Stimulated activated CD8-positive, alpha-beta memory T cell treated with anti-CD3 and anti-CD28 coated beads, Interleukin-7, amount 100 ng/mL, for 1 hour (primary cell): ENCODE measurements at regions not wholly inside any gene's neighbourhood (a gene's known extent, or its start where the extent isn't known, plus 50 kb on each side); places are given as distances from the start of the nearest gene placed in this dataset.
"Not testable (repeated sequence)": the region's sequence is repeated elsewhere in the genome, so short reads cannot be mapped to it uniquely, and the experiment has no call there.

Source experiments
- DNase-seq, 2 donors: peaks; one replicate each; pipeline ENCODE4 v3.0.0-alpha.2; 2020; ENCODE audit warnings: low read depth in 2 of 2

GRCh38 chr7:106562711-106563366, 98.1 kb downstream of the CCDC71L start:
- no peak for DNase-seq

DNA sequence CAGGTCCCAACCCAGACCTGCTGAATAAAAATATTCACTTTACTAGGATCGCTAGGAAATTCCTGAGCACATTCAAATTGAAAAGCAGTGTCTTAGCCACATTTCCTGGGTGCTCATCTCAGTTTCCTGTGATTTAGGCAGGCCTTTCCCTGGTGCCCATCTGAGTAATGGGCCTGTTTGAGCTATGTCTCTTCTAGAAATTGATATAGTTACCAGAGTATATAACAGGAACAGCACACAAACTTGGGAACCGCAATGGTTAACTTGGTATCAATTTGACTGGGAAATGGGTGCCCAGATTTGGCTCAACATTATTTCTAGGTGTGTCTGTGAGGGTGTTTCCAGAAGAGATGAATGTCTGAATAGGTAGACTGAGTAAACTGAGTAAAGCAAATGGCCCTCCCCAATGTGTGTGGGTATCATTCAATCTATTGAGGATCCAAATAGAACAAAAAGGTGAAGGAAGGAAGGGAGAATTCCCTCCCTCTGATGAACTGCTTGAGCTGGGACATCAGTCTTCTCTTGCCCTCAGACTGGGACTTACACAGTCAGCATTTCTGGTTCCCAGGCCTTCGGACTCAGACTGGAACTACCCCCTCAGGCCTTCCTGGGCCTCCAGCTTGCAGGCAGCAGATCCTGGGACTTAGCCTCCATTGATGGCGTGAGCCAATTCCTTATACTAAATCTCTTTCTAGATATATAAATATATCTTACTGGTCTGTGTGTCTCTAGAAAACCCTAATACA, 99.1 kb downstream of the CCDC71L start:
- no peak for DNase-seq

DNA sequence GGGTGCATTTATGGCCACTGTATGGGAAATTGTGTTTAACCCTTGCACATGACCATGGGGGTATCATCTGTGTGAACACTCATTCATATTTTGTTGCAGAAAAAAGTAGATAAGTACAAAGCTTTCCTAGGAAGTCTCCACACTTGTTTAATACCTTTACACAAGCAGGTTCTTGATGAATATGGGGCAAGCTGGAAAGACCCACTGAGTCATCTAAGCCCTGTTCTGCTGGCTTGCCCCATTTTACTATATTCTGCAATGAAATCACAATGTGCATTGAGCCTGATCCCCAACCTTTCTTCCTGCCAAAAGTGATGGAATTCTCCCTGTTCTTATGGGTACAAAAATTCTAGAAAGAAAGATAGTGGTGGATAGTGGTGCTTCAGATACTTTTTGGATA, 99.8 kb downstream of the CCDC71L start:
- no peak for DNase-seq

GRCh38 chr7:106560482-106560881, 100.5 kb downstream of the CCDC71L start:
- DNase-seq: no peak

DNA sequence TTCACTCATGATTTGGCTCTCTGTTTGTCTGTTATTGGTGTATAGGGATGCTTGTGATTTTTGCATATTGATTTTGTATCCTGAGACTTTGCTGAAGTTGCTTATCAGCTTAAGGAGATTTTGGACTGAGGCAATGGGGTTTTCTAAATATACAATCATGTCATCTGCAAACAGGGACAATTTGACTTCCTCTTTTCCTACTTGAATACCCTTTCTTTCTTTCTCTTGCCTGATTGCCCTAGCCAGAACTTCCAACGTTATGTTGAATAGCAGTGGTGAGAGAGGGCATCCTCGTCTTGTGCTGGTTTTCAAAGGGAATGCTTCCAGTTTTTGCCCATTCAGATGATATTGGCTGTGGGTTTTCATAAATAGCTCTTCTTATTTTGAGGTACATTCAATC, 104.7 kb downstream of the CCDC71L start:
- DNase-seq: not testable (repeated sequence)

DNA sequence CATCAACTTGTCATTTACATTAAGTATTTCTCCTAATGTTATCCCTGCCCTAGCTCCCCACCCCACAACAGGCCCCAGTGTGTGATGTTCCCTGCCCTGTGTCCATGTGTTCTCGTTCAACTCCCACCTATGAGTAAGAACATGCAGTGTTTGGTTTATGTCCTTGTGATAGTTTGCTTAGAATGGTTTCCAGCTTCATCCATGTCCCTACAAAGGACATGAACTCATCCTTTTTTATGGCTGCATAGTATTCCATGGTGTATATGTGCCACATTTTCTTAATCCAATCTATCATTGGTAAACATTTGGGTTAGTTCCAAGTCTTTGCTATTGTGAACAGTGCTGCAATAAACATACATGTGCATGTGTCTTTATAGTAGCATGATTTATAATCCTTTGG, 106.3 kb downstream of the CCDC71L start:
- not testable (repeated sequence) for DNase-seq

DNA sequence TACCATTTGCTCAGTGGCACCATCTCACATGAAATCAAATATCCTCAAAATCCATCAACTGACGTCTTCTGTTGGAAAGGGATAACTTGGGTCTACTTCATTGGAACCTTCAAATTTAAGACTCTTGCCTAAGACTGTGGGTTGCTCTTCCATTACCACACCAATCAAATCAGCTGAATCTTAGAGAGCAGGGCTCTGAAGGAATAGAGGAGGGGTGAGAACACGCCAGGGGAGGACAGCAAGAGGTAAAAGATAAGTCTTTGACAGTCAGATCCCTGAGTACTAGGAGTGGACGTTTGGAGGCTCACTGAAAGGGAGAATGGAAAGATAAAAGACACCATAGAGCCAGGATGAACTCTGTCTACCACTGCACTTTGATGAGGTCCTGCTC, 107.5 kb downstream of the CCDC71L start:
- DNase-seq: no peak

DNA sequence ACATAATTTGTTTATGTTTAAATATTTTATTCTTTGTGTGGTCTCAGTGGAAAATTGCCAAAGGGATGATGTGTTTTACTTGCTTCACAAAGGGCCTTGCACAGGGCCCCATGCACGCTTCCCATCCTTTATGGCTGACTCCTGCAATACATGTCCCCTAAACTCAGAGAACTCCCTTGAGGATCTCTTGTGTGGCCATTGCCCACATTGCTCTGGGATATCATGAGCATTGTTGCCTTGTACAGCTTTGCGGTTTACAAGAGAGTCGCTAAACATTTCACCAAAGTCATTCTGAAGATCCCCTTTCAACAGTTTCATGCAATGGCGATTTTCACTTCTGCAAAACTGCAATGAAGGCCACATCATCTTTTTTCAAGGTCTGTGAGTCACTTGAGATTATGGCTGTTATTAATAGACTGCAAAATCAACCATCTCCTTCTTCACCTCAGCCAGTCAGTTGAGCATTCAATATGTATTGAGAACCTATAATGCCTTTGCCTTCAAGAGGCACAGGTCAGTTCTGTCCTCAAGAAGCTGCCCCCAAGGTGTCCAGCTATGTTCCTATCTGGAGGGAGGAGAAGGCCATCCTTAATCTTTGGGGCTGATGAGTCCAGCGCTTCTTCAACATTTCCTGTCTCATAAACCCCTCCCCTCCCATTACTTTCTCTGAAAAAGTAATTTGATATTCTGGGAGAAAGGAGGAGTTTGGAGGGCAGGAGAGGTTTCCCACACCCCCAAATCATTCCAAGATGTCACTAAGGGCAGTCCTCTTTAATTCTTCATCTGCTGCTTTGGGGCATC, 108.1 kb downstream of the CCDC71L start:
- no peak for DNase-seq

DNA sequence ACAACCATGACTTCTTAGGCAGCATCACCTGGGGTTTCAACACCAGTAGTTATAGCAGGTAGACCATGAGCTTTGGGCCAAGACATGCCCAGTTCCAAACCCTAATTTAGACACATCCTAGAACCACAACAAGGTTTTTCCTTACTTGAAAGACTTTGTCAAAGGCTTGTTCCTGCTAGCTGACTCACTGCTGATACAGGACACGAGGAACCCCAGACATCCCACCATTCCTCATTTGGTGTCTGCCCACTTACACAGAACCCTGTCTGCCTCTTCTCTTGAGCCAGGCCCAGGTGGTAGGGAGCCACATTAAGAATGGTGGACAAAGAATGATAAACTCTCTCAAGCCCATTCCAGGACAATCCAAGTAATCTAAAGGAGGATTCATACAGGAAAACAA, 109.0 kb downstream of the CCDC71L start:
- DNase-seq: no peak

GRCh38 chr7:106548491-106548890, 112.5 kb downstream of the CCDC71L start:
- no peak for DNase-seq

DNA sequence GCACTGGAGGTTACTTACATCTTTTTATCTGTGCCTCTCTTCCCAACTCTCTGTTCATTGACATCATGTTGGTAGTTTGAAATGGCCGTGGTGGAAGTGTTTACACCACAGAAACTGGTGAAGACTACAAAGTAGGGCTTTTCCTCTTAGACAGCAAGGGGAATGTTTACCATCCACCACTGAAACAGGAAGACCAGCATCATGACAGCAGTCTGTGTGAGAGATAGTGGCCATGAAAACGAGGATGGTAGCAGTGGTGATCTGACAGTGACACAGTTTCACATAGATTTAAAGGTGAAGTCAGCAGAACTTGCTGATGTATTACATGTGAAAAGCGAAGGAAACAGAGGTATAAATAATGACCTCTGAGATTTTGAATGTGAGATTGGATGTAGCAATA, 115.7 kb downstream of the CCDC71L start:
- DNase-seq: no peak

- DNase-seq: no peak
Observed at GRCh38 chr7:106543221-106543757, 117.7 kb downstream of the CCDC71L start.

- no peak for DNase-seq
Observed at GRCh38 chr7:106542550-106543220, 118.3 kb downstream of the CCDC71L start.

DNA sequence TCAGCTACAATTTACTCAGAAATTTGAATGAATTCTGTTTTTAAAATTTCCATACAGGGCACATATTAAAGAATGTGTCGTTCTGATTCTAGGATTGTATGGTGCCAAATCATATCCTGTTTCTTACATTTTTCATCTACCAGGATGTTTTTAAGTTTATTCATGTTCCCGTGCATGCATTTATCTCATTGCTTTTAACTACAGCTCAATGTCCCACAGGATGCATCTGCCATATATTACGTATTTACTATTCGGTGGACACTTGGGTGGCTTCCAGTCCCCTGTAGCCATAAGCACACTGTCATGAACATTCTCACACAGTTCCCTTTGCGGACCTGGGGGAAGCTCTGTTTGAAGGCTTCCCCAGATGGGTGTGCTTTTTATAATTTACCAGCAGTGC, 122.3 kb downstream of the CCDC71L start:
- no peak for DNase-seq

DNA sequence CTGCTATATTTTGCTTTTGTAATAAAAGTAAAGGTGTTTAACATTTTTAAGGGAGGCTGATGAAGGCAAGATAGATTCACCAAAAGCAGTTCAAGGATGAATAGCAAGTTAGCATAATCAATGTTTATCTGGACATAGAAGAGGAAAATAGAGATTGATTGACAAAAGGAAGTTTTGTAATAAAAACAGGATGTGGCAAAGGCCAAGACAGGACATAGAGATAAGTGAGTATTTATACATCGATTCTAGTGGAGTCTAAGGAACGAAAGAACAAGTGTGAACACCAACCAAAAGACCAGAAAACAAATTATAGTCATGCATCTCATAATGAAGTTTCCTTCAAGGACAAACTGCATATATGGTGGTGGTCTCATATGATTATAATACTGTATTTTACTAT, 123.8 kb downstream of the CCDC71L start:
- DNase-seq: no peak

DNA sequence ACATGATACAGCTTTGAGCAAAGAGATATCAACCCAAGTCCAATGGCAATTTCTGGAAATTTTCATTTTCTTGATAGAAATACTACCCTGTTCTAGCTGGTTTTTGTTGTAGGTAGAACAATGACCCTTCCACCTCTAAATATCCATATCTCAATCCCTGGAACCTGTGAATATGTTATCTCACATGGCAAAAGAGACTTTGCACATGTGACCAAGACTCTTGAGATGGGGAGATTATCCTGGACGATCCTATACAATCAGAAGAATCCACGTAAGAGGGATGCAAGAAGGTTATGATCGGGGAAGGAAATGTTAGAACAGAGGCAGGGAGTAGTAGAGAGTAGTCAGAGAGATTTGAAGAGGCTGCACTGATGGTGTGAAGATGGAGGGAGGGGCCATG, 124.9 kb downstream of the CCDC71L start:
- DNase-seq: no peak

DNA sequence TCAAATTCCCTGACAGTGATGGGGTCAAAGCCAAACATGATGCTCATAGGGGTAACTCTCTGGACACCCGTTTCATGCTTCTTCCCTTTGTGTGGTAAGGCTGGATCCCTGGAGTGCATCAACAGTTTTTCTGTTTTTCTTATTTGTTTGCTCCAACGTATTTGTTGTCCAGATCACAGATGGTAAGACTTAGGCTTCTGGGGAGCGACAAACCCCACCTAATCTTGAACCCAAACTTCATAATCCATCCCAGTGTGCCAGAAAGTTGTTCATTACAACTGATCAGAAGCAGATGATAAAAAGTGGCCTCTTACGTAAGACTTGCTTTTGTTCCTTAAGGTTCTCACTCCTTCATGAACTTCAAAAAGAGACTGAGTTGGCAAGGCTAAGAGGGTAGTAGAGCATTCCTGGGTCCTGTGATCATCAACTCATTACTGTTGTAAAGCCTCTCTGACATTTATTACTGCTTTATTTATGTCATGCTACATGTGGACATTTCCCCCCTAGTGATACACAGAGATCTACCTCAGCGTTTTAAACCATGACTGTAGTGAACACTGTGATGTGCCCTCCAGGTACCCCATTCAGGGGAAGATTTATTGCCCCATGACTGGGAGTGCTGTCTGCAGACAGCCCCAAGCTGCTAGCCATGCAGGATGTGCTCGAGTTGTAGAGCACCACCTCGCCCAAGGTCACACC, 125.6 kb downstream of the CCDC71L start:
- DNase-seq: no peak

DNA sequence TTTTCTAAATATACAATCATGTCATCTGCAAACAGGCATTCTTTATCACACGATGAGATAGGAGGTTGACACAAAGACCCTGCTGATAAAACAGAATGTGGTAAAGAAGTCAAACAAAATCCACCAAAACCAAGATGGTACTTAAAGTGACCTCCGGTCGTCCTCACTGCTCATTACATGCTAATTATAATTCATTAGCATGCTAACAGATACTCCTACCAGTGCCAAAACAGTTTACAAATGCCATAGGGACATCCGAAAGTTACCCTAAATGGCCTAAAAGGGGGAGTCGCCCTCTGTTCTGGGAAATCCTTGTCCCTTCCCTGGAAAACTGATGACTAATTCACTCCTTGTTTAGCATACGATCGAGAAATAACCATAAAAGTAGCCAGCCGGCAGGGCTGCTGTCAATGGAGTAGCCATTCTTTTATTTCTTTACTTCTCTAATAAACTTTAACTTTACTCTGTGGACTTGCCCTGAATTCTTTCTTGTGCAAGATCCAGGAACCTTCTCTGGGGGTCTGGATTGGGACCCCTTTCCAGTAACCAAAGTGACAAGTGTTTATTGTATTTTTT, 126.6 kb downstream of the CCDC71L start:
- DNase-seq: no peak

- not testable (repeated sequence) for DNase-seq
Observed at GRCh38 chr7:106530183-106530582, 130.8 kb downstream of the CCDC71L start.

GRCh38 chr7:106526617-106527016, 134.3 kb downstream of the CCDC71L start:
- not testable (repeated sequence) for DNase-seq

GRCh38 chr7:106524690-106525059, 136.3 kb downstream of the CCDC71L start:
- DNase-seq: no peak
